ENCODE measurements at regions not wholly inside any gene's neighbourhood (a gene's known extent, or its start where the extent isn't known, plus 50 kb on each side); places are given as distances from the start of the nearest gene placed in this dataset.

DNA sequence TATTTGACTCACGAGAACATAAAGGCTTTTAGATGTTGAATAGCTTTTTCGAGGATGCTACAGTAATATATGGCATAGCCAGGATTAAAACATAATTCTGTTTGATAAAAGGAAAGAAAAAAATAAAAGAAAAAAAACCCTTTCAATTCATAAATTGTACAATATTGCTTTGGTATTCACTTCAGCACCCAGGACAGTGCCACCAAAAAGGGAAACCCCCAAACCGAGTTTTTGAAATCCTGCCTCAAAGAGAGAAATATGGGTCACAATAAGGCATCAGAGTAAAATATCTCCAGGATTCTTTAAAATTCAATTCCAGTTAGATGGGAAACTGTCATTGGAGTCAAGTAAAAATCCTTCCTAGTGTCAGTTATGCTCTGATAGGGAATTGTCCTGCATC is 551.2 kb upstream of the SEL1L start:
- H4K20me1 ChIP-seq (replicated peaks; ENCODE audit: control insufficient read depth, extremely low read depth, insufficient read depth, low read length) = no peaks in the 10 kb centered on the region
- intact Hi-C loops (cut with micrococcal nuclease) = no loop called here
- H3K4me2 ChIP-seq (ENCODE audit: insufficient read depth, low read length) = no peak overlapping the region
- dilution Hi-C loops (cut with MboI; ENCODE audit: extremely low pct_ligation_motif_present, low sequenced_read_pairs) = no loop called here
- ChIA-PET CTCF (no interaction called here), POLR2A (no interaction called here)
- H3K27me3 ChIP-seq (ENCODE audit: control insufficient read depth in 2 of 2, insufficient read depth in 2 of 2, low read length in 2 of 2) = no peaks in the 10 kb centered on the region
- DNase-seq (ENCODE audit: low read depth, low spot score) = no peak
- H2AFZ ChIP-seq (ENCODE audit: low read depth, low read length) = no peak overlapping the region
- no TSS peak for BruUV-seq (replicated peaks)
- TF ChIP-seq, protein P1, sequence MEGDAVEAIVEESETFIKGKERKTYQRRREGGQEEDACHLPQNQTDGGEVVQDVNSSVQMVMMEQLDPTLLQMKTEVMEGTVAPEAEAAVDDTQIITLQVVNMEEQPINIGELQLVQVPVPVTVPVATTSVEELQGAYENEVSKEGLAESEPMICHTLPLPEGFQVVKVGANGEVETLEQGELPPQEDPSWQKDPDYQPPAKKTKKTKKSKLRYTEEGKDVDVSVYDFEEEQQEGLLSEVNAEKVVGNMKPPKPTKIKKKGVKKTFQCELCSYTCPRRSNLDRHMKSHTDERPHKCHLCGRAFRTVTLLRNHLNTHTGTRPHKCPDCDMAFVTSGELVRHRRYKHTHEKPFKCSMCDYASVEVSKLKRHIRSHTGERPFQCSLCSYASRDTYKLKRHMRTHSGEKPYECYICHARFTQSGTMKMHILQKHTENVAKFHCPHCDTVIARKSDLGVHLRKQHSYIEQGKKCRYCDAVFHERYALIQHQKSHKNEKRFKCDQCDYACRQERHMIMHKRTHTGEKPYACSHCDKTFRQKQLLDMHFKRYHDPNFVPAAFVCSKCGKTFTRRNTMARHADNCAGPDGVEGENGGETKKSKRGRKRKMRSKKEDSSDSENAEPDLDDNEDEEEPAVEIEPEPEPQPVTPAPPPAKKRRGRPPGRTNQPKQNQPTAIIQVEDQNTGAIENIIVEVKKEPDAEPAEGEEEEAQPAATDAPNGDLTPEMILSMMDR (IDR thresholded peaks at IDR 0.05; ENCODE audit: extremely low read depth in 1 of 2, insufficient read depth in 1 of 2, low read depth in 1 of 2, low read length in 2 of 2) = no peak
- TF ChIP-seq POLR2AphosphoS5 (IDR thresholded peaks at IDR 0.05; ENCODE audit: insufficient read depth, low read depth, low read length) (no peak), EZH2 (IDR thresholded peaks at IDR 0.05; ENCODE audit: borderline replicate concordance, low read depth, low read length, severe bottlenecking) (no peak), FOS (IDR thresholded peaks at IDR 0.05; ENCODE audit: borderline replicate concordance, insufficient read depth, low read length) (no peak), JUN (IDR thresholded peaks at IDR 0.05; ENCODE audit: borderline replicate concordance, insufficient read depth, insufficient read length, low read depth) (no peak), POLR2A (IDR thresholded peaks at IDR 0.05; ENCODE audit: low read depth, low read length) (no peak), MYC (IDR thresholded peaks at IDR 0.05; ENCODE audit: low read depth, low read length) (no peak), GATA2 (IDR thresholded peaks at IDR 0.05; ENCODE audit: insufficient read depth, insufficient read length, low read depth, low read length) (no peak)
- TF ChIP-seq, protein P2, sequence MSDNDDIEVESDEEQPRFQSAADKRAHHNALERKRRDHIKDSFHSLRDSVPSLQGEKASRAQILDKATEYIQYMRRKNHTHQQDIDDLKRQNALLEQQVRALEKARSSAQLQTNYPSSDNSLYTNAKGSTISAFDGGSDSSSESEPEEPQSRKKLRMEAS (IDR thresholded peaks at IDR 0.05; ENCODE audit: insufficient read depth, insufficient read length) = no peak
- H3K9me3 ChIP-seq (replicated peaks; ENCODE audit: control insufficient read depth, insufficient read depth, low read length) = peaks cover 2% of the 10 kb centered on the region
- no peak for FAIRE-seq
- H3K36me3 ChIP-seq (ENCODE audit: control insufficient read depth in 2 of 2, extremely low read depth in 1 of 2, insufficient read depth in 2 of 2, low read length in 2 of 2) = no peaks in the 10 kb centered on the region
- H3K9ac ChIP-seq (replicated peaks; ENCODE audit: extremely low read depth, insufficient read depth, low read length) = no peak overlapping the region
- H3K4me1 ChIP-seq (ENCODE audit: control insufficient read depth, extremely low read depth, insufficient read depth, low read length) = no peaks in the 10 kb centered on the region
- no peaks in the 10 kb centered on the region for H3K9me1 ChIP-seq (replicated peaks; ENCODE audit: control insufficient read depth, extremely low read depth, insufficient read depth, low read length)
- H3K79me2 ChIP-seq (ENCODE audit: control insufficient read depth, insufficient read depth, low read length) = no peaks in the 10 kb centered on the region
- H3K27ac ChIP-seq (ENCODE audit: insufficient read depth, low read depth, low read length) = no peak overlapping the region
- no peak overlapping the region for H3K4me3 ChIP-seq (replicated peaks in 1 of 3; ENCODE audit: insufficient read depth in 1 of 3, low read depth in 1 of 3, low read length in 3 of 3)
